ENCODE measurements at regions not wholly inside any gene's neighbourhood (a gene's known extent, or its start where the extent isn't known, plus 50 kb on each side); places are given as distances from the start of the nearest gene placed in this dataset.

DNA sequence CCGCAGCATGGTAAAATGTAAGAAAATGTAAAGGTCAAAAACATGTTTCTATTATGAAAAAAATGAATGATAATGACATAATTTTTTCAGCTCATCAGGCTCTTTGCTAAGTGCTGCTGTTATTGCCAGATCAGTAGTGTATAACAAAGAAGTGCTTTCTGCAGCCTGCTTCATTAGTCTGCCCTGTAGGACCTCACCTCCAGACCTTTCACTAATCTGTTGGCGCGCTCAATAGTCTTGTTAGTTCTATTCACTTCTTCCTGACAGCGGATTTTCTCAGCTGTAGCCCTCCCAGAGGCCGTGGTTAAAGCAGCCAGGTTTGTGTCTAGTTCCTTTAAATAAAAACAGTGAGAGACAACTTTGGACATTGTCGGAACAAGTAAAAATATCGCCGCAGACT is 97.7 kb downstream of the CDCA7 start (continued):
- TF ChIP-seq, protein P1, sequence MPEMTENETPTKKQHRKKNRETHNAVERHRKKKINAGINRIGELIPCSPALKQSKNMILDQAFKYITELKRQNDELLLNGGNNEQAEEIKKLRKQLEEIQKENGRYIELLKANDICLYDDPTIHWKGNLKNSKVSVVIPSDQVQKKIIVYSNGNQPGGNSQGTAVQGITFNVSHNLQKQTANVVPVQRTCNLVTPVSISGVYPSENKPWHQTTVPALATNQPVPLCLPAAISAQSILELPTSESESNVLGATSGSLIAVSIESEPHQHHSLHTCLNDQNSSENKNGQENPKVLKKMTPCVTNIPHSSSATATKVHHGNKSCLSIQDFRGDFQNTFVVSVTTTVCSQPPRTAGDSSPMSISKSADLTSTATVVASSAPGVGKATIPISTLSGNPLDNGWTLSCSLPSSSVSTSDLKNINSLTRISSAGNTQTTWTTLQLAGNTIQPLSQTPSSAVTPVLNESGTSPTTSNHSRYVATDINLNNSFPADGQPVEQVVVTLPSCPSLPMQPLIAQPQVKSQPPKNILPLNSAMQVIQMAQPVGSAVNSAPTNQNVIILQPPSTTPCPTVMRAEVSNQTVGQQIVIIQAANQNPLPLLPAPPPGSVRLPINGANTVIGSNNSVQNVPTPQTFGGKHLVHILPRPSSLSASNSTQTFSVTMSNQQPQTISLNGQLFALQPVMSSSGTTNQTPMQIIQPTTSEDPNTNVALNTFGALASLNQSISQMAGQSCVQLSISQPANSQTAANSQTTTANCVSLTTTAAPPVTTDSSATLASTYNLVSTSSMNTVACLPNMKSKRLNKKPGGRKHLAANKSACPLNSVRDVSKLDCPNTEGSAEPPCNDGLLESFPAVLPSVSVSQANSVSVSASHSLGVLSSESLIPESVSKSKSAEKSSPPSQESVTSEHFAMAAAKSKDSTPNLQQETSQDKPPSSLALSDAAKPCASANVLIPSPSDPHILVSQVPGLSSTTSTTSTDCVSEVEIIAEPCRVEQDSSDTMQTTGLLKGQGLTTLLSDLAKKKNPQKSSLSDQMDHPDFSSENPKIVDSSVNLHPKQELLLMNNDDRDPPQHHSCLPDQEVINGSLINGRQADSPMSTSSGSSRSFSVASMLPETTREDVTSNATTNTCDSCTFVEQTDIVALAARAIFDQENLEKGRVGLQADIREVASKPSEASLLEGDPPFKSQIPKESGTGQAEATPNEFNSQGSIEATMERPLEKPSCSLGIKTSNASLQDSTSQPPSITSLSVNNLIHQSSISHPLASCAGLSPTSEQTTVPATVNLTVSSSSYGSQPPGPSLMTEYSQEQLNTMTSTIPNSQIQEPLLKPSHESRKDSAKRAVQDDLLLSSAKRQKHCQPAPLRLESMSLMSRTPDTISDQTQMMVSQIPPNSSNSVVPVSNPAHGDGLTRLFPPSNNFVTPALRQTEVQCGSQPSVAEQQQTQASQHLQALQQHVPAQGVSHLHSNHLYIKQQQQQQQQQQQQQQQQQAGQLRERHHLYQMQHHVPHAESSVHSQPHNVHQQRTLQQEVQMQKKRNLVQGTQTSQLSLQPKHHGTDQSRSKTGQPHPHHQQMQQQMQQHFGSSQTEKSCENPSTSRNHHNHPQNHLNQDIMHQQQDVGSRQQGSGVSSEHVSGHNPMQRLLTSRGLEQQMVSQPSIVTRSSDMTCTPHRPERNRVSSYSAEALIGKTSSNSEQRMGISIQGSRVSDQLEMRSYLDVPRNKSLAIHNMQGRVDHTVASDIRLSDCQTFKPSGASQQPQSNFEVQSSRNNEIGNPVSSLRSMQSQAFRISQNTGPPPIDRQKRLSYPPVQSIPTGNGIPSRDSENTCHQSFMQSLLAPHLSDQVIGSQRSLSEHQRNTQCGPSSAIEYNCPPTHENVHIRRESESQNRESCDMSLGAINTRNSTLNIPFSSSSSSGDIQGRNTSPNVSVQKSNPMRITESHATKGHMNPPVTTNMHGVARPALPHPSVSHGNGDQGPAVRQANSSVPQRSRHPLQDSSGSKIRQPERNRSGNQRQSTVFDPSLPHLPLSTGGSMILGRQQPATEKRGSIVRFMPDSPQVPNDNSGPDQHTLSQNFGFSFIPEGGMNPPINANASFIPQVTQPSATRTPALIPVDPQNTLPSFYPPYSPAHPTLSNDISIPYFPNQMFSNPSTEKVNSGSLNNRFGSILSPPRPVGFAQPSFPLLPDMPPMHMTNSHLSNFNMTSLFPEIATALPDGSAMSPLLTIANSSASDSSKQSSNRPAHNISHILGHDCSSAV (CRISPR knock-in tag; IDR thresholded peaks at IDR 0.05; ENCODE audit: borderline replicate concordance): no peak
- no peak for TF ChIP-seq KLF15 (CRISPR knock-in tag; IDR thresholded peaks at IDR 0.05; ENCODE audit: borderline replicate concordance)

DNA sequence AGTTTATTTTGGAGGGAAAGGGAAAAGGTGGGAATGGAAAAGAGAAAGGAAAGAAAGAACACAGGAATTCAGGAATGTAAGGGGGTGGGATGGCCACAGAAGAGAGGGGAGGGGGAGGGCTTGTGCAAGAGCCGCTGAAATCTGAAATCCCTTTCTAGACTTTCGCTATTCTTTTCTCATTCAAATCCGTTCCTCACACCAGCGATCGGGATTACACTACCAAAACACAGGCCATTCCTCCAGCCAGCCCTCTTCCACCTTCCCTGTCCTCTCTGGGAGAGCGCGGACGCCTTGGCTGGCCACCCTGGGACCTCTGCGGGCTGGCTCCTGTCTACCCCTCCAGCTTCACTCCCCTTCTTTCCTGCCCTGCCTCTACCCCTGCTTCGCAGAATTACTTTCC is 102.3 kb downstream of the CDCA7 start:
- ATAC-seq: no peak
- no TSS peak for BruUV-seq (replicated peaks)
- TF ChIP-seq, protein P2, sequence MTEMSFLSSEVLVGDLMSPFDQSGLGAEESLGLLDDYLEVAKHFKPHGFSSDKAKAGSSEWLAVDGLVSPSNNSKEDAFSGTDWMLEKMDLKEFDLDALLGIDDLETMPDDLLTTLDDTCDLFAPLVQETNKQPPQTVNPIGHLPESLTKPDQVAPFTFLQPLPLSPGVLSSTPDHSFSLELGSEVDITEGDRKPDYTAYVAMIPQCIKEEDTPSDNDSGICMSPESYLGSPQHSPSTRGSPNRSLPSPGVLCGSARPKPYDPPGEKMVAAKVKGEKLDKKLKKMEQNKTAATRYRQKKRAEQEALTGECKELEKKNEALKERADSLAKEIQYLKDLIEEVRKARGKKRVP (CRISPR knock-in tag; IDR thresholded peaks at IDR 0.05): no peak
- TF ChIP-seq ZNF558 (CRISPR knock-in tag; IDR thresholded peaks at IDR 0.05; ENCODE audit: borderline replicate concordance) (no peak), ZNF83 (CRISPR knock-in tag; IDR thresholded peaks at IDR 0.05; ENCODE audit: borderline replicate concordance) (no peak), PRPF4 (IDR thresholded peaks at IDR 0.05; ENCODE audit: low read depth, low read length, poor library complexity, severe bottlenecking) (no peak), TBP (CRISPR knock-in tag; IDR thresholded peaks at IDR 0.05) (no peak), ZEB1 (IDR thresholded peaks at IDR 0.05; ENCODE audit: insufficient replicate concordance, low read depth) (no peak), MTF1 (CRISPR knock-in tag; IDR thresholded peaks at IDR 0.05) (no peak), ZNF563 (CRISPR knock-in tag; IDR thresholded peaks at IDR 0.05) (no peak), KAT7 (CRISPR knock-in tag; IDR thresholded peaks at IDR 0.05; ENCODE audit: borderline replicate concordance) (no peak), IKZF1 (IDR thresholded peaks at IDR 0.05) (no peak)
- TF ChIP-seq, protein P3, sequence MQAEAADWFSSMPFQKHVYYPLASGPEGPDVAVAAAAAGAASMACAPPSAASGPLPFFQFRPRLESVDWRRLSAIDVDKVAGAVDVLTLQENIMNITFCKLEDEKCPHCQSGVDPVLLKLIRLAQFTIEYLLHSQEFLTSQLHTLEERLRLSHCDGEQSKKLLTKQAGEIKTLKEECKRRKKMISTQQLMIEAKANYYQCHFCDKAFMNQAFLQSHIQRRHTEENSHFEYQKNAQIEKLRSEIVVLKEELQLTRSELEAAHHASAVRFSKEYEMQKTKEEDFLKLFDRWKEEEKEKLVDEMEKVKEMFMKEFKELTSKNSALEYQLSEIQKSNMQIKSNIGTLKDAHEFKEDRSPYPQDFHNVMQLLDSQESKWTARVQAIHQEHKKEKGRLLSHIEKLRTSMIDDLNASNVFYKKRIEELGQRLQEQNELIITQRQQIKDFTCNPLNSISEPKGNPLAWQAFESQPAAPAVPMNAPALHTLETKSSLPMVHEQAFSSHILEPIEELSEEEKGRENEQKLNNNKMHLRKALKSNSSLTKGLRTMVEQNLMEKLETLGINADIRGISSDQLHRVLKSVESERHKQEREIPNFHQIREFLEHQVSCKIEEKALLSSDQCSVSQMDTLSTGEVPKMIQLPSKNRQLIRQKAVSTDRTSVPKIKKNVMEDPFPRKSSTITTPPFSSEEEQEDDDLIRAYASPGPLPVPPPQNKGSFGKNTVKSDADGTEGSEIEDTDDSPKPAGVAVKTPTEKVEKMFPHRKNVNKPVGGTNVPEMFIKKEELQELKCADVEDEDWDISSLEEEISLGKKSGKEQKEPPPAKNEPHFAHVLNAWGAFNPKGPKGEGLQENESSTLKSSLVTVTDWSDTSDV (CRISPR knock-in tag; IDR thresholded peaks at IDR 0.05): no peak

More for the DNA sequence above, 102.3 kb downstream of the CDCA7 start:
- Histone ChIP-seq H3K4me1 (ENCODE audit: insufficient read depth, low read length) (peaks cover 3% of the 10 kb centered on the region), H2AFZ (ENCODE audit: low read length) (no peak overlapping the region), H3K4me2 (ENCODE audit: low read depth, low read length) (no peak overlapping the region), H3K27me3 (ENCODE audit: control insufficient read depth in 1 of 2, insufficient read depth in 2 of 2, low read length in 2 of 2) (peaks cover 2 to 8% of the 10 kb centered on the region in 2 experiments; a peak in 4 of 5 replicates), H3K36me3 (replicated peaks in 1 of 2; ENCODE audit: control insufficient read depth in 1 of 2, insufficient read depth in 2 of 2, low read length in 2 of 2) (no peaks in the 10 kb centered on the region), H3K9me3 (ENCODE audit: low read length) (no peaks in the 10 kb centered on the region), H3K9ac (ENCODE audit: insufficient read depth, low read depth, low read length) (no peak overlapping the region), H3K4me3 (replicated peaks in 1 of 3; ENCODE audit: insufficient read depth in 1 of 3, low read depth in 2 of 3, low read length in 3 of 3) (no peak overlapping the region), H4K20me1 (ENCODE audit: insufficient read depth, low read length) (no peaks in the 10 kb centered on the region), H3K27ac (ENCODE audit: extremely low read length, insufficient read depth, low read length) (no peak overlapping the region), H3K79me2 (ENCODE audit: insufficient read depth, low read length) (no peaks in the 10 kb centered on the region)
- WGBS (ENCODE audit: low lambda C conversion rate): 81% methylated on average over 10 of the region's 10 CpGs
- POLR2A ChIA-PET: no interaction called here
- CTCF ChIA-PET (ENCODE audit: low intra/inter-chr PET ratio, low total read pairs): no interaction called here
- in situ Hi-C loops (cut with HindIII; ENCODE audit: extremely low pct_ligation_motif_present, low pct_unique_long_range_greater_than_20kb) (no loop called here), intact Hi-C loops (cut with micrococcal nuclease; ENCODE audit: unreplicated experiment) (no loop called here)
- FAIRE-seq: no peak
- DNase-seq (ENCODE audit: low spot score): no peak

All from HepG2 (cell line).